ENCODE measurements at regions not wholly inside any gene's neighbourhood (a gene's known extent, or its start where the extent isn't known, plus 50 kb on each side); places are given as distances from the start of the nearest gene placed in this dataset.

- no peak for DNase-seq (ENCODE audit: low spot score)
These were observed 50.5 kb upstream of the ZNF438 start for GRCh38 chr10:31081937-31082840.

GRCh38 chr10:31083765-31084184, 52.1 kb upstream of the ZNF438 start:
- peak; percentile 78 for DNase-seq (ENCODE audit: low spot score)

GRCh38 chr10:31087011-31087410, 55.3 kb upstream of the ZNF438 start:
- DNase-seq (ENCODE audit: low spot score): no peak

- DNase-seq (ENCODE audit: low spot score): no peak
These were observed 56.2 kb upstream of the ZNF438 start for GRCh38 chr10:31087851-31088250.

- DNase-seq (ENCODE audit: low spot score): no peak
These were observed 59.4 kb upstream of the ZNF438 start for GRCh38 chr10:31090894-31091607.

- DNase-seq (ENCODE audit: low spot score): no peak
These were observed 64.3 kb upstream of the ZNF438 start for GRCh38 chr10:31095677-31096560.

DNA sequence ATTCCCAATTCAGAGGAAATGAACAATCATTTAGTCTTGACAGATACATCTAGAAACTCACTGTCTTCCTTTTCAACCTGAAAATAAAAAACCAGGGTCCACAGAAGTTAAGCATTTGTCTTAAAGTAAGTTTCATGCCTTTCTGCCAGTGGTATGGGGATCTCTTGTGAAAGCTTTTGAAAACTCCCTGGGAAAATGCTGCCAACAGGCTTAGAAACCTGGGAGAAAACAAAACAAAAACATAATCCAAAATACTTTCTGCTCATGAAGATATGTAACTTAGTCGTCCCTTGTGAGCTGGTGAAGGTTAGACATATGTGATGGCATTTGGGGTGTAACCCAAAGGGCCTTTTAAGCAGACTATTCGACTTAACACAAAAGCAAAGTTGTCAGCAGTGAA, 66.4 kb upstream of the ZNF438 start:
- no peak for DNase-seq (ENCODE audit: low spot score)

GRCh38 chr10:31099094-31099493, 67.4 kb upstream of the ZNF438 start:
- no peak for DNase-seq (ENCODE audit: low spot score)

DNA sequence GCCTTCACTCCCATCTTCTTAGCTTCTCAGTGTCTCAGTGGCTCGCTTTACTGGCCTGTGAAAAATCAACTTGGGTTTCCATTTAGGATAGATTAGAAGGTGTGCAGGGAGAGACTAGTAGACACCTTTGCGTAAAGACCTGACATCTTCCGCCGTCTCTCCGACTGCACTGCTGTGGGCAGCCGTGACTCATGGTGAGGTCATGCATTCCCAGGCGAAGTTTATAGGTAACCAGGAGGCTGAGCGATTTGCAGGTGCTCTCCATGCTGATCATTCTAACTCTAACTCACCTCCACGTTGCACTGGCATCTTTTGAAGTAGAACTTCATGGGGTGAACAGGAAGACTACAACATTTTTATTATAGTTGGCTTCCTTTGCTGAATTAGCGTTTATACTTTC, 68.0 kb upstream of the ZNF438 start:
- no peak for DNase-seq (ENCODE audit: low spot score)

- no peak for DNase-seq (ENCODE audit: low spot score)
These were observed 68.5 kb upstream of the ZNF438 start for GRCh38 chr10:31100115-31100601.

DNA sequence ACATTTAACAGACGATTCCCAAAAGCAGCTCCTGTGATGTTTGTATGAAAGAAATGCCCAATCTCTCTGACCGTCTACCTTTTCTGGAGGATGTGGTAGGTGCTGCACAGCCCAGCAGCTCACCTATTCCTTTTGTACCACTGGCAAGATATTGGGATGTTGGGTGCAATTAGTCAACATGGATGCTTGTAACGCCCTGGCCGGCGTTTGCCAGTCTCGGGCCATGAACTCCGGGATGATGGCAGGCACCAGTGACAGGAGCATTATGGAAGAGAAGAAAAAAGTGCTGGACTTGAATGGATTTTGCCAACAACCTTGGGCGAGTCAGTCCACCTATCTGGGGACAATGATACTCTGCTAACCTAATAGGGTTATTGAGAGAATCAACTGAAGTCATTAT, 69.0 kb upstream of the ZNF438 start:
- no peak for DNase-seq (ENCODE audit: low spot score)

GRCh38 chr10:31101123-31101522, 69.5 kb upstream of the ZNF438 start:
- no peak for DNase-seq (ENCODE audit: low spot score)

GRCh38 chr10:31102421-31102820, 70.8 kb upstream of the ZNF438 start:
- no peak for DNase-seq (ENCODE audit: low spot score)

GRCh38 chr10:31103112-31103511, 71.4 kb upstream of the ZNF438 start:
- DNase-seq (ENCODE audit: low spot score): no peak

- no peak for DNase-seq (ENCODE audit: low spot score)
These were observed 81.3 kb upstream of the ZNF438 start for GRCh38 chr10:31112961-31113360.

GRCh38 chr10:31116226-31116625, 84.6 kb upstream of the ZNF438 start:
- no peak for DNase-seq (ENCODE audit: low spot score)

DNA sequence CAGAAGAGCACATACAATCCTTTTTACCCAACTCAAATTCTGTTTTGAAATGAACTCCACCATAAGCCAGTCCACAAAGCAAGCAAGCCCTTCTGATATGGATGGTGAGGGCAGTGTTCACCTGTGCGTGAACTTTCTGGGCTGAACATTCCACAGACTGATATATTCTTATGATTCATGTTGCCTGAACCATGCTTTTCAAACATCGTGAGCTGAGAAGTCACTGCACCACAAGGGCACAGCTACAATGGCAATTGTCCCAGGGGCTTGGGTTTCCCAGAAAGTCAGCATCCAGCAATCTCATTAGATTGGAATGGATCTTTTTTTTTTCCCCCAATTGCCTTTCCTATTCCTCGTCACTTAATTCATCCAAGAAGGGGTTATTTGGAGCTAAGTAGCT, 86.9 kb upstream of the ZNF438 start:
- no peak for DNase-seq (ENCODE audit: low spot score)

GRCh38 chr10:31120392-31120791, 88.7 kb upstream of the ZNF438 start:
- DNase-seq (ENCODE audit: low spot score): no peak

DNA sequence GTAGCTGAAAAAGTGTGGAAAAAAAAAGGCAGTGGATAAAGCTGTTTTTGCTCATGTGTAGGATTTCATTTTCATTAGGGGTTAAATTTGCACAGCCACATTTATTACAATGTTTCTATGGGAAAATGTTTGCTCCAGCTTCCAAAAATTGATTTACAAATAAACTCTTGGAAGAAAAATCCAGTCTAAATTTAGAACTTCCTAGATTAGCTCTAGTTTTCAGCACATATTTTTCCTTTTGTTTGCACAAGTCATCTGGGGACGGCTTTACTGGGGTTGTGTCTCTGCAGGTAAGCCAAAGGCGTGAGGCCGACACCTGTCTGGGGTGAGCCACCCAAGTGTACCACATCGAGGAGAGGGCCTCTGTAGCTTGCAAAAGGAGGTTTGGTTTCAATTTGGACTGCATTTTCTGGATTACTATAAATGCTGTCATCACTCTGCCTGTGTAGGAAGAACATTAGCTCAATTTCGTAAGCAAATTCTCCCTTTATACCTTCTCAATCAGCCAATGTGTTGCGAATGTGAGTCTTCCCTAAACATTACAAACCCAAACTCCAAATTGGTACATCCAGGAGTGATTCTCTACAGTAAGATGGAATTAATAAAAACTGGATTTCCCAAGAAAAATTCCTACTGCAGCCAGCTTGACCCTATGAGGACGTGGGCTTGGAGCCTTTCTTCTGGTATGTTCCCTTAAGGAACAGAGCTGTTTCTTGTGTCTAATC, 89.5 kb upstream of the ZNF438 start:
- DNase-seq (ENCODE audit: low spot score): no peak

- no peak for DNase-seq (ENCODE audit: low spot score)
These were observed 90.3 kb upstream of the ZNF438 start for GRCh38 chr10:31121757-31122577.

DNA sequence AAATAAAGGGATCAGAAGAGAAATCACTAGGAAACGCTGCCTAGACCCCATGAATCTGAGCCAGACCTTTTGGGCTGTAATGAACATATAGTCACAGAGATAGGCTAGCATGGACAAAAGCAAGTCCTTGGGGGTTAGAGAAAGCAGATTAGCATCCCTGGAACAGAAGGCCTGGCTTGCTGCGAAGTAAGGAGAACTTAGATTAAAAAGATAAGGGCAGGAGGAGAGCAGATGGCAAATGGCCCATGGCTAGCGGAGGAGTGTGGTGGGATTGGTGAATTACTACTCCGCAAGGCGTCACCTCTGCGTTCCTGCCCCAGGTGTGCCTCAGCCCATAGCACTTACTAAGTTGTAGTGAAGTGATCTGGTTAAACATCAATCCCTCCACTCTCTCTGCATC, 92.3 kb upstream of the ZNF438 start:
- peak; percentile 43 for DNase-seq (ENCODE audit: low spot score)
